Vagina (tissue), 2 donors: ENCODE measurements at regions not wholly inside any gene's neighbourhood (a gene's known extent, or its start where the extent isn't known, plus 50 kb on each side); places are given as distances from the start of the nearest gene placed in this dataset.
"Not testable (repeated sequence)": the region's sequence is repeated elsewhere in the genome, so short reads cannot be mapped to it uniquely, and the experiment has no call there.

Experiments
- DNase-seq, 2 donors: peaks; one replicate each; pipeline ENCODE4 v3.0.0-alpha.2; 2017; ENCODE audit errors: extremely low spot score in 2 of 2
- H3K27ac ChIP-seq: fragments of 200-600 bp; sonication (generic); one replicate; pipeline ENCODE4 v1.5.1; 2019
- H3K27me3 ChIP-seq: fragments of 200-600 bp; sonication (generic); one replicate; pipeline ENCODE4 v1.5.1; 2019
- H3K36me3 ChIP-seq, 2 donors: fragments of 200-600 bp; sonication (generic); one replicate each; pipeline ENCODE4 v1.5.1; 2017 to 2019
- H3K4me1 ChIP-seq: fragments of 200-600 bp; sonication (generic); one replicate; pipeline ENCODE4 v1.5.1; 2019
- H3K4me3 ChIP-seq, 2 donors: fragments of 200-600 bp; sonication (generic); 1 replicate in 1 of 2; 2 replicates in 1 of 2; pipeline ENCODE4 v1.5.1; 2016 to 2019
- H3K9me3 ChIP-seq: fragments of 200-600 bp; sonication (generic); one replicate; pipeline ENCODE4 v1.5.1; 2019
- POLR2A ChIP-seq, 2 donors: fragments of 450-650 bp; IDR thresholded peaks; one replicate each; pipeline ENCODE4 v1.6.1; 2017; ENCODE audit warnings: antibody characterized with exemption in 2 of 2, mild to moderate bottlenecking in 2 of 2, moderate library complexity in 2 of 2
- POLR2AphosphoS5 ChIP-seq, 2 donors: sonication (generic); formaldehyde crosslinking; IDR thresholded peaks; one replicate each; pipeline ENCODE4 v1.9.0; 2017; ENCODE audit warnings: antibody characterized with exemption in 2 of 2, mild to moderate bottlenecking in 2 of 2, low read depth in 1 of 2; ENCODE audit not compliant: insufficient read depth in 1 of 2
- intact Hi-C: fragments of 100-400 bp; cut with DNase I; formaldehyde crosslinking; loops from one replicate; pipeline ENCODE4 v1.15.1; 2023
- TF ChIP-seq, protein P1 (sequence below), 3 experiments: fragments of 450-650 bp in 2 of 3; fragments of 200-600 bp in 1 of 3; sonication (generic) in 1 of 3; IDR thresholded peaks; one replicate each; pipeline ENCODE4 v1.5.1; 2017 to 2019; ENCODE audit warnings: antibody characterized with exemption in 3 of 3, mild to moderate bottlenecking in 2 of 3, moderate library complexity in 2 of 3

DNA sequence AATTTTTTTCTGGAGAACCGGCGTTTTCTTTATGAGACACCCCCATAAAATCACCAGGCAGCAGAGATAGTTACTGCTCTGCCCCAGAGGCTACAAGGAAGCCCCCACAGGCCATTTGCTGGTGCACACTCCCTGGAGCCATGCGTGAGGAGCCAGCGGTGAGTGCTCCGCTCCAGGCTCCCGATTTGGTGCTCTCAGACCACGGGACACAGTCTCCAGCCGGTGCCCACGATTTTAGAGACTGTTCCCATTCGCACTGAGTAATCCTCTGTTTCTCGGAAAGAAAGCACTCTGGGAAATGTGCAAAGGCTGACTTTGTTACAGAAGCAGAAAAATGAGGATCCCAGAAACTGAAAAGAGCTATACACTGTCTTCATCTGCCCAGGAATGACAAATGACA is 104.9 kb downstream of the RNASET2 start:
- intact Hi-C loops = no loop called here
- Histone ChIP-seq H3K36me3 (no peaks in the 10 kb centered on the region), H3K4me1 (peaks cover 6% of the 10 kb centered on the region), H3K4me3 (no peak overlapping the region), H3K9me3 (no peaks in the 10 kb centered on the region), H3K27ac (no peak overlapping the region), H3K27me3 (no peaks in the 10 kb centered on the region)
- TF ChIP-seq POLR2A (IDR thresholded peaks at IDR 0.05) = no peak
- no peak for DNase-seq

DNA sequence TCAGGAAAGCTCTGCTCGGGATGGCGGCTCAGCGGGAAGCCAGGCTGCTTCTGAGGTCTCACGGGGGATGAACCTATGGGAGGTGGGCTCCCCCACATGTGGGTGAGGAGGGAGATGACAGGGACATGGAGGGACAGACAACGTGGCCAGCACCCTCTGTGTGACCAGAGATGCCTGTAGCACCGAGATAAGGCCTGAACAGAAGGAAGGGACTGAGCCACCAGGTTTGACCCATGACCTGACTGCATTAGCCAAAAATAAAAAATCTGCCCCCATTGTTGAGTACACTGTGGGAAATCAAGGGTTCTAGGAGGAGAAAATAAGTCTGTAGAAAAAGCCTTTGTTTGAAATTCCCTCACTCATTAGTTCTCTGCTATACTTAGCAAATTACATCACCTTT is 105.7 kb downstream of the RNASET2 start:
- Histone ChIP-seq H3K27ac (no peak overlapping the region), H3K27me3 (no peaks in the 10 kb centered on the region), H3K4me3 (no peak overlapping the region), H3K9me3 (no peaks in the 10 kb centered on the region), H3K4me1 (peaks cover 6% of the 10 kb centered on the region), H3K36me3 (no peaks in the 10 kb centered on the region)
- TF ChIP-seq POLR2AphosphoS5 (IDR thresholded peaks at IDR 0.05; ENCODE audit: insufficient read depth in 1 of 2, low read depth in 1 of 2) (no peak), POLR2A (IDR thresholded peaks at IDR 0.05) (no peak)
- TF ChIP-seq, protein P1, sequence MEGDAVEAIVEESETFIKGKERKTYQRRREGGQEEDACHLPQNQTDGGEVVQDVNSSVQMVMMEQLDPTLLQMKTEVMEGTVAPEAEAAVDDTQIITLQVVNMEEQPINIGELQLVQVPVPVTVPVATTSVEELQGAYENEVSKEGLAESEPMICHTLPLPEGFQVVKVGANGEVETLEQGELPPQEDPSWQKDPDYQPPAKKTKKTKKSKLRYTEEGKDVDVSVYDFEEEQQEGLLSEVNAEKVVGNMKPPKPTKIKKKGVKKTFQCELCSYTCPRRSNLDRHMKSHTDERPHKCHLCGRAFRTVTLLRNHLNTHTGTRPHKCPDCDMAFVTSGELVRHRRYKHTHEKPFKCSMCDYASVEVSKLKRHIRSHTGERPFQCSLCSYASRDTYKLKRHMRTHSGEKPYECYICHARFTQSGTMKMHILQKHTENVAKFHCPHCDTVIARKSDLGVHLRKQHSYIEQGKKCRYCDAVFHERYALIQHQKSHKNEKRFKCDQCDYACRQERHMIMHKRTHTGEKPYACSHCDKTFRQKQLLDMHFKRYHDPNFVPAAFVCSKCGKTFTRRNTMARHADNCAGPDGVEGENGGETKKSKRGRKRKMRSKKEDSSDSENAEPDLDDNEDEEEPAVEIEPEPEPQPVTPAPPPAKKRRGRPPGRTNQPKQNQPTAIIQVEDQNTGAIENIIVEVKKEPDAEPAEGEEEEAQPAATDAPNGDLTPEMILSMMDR (IDR thresholded peaks at IDR 0.05) = no peak
- no peak for DNase-seq
- intact Hi-C loops = no loop called here

DNA sequence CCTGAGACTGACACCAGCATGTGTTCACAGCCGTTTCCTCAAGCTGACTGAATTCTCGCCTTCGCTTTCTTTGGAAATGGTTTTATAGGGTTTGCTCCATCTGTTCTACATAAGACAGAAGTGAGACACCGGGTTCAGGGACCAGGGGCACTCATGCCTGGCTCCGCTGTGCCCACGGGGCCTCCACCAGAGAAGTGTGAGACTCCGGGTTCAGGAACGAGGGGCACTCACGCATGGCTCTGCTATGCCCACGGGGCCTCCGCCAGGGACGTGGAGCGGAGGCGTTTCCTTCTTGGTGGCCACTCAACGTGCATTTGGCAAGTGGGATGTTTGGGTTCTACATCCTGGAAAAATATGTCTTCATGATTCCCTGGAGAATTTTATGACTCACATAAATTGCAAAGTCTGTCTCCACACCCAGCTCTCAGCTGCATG is 106.6 kb downstream of the RNASET2 start:
- Histone ChIP-seq H3K27me3 (no peaks in the 10 kb centered on the region), H3K9me3 (no peaks in the 10 kb centered on the region), H3K4me3 (no peak overlapping the region), H3K4me1 (peaks cover 6% of the 10 kb centered on the region), H3K27ac (no peak overlapping the region), H3K36me3 (no peaks in the 10 kb centered on the region)
- TF ChIP-seq, protein P1 (IDR thresholded peaks at IDR 0.05) = no peak
- TF ChIP-seq POLR2AphosphoS5 (IDR thresholded peaks at IDR 0.05; ENCODE audit: insufficient read depth in 1 of 2, low read depth in 1 of 2) (no peak), POLR2A (IDR thresholded peaks at IDR 0.05) (no peak)
- intact Hi-C loops = no loop called here
- no peak for DNase-seq

DNA sequence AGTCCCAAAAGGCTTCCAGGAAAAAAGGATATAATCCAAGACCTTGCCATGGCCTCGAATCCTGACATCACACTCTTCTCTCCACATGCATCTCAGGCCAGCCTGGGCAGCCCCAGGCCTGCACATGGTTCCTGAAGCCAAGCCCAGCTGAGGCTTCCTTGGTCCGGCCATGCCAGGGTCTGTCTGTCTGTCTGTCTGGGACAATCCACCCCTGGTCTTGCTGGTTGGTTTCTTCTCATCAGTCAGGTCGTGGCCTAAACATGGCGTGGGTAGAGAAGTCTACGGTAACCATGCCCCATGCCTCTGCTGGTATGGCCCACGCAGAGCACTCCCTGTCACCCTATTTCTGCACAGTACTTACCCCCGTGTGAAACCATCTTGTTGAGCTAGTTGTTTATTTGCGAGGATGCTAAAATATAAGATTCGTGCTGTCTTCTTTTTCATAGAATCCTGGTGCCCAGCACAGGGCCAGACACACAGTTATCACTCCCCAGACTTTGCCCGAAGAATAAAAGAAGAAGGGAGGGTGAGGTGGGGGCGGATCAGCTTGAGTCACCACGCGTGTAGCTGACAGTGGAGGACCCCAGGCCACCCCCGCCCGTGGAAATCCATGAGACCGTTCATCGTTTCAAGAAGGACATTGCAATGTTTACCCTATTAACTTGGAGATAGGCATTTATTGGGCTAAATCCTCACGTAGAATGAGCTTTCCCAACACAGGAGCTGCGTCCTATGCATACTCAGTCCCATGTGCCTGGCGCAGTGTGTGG is 107.2 kb downstream of the RNASET2 start:
- Histone ChIP-seq H3K4me3 (no peak overlapping the region), H3K36me3 (no peaks in the 10 kb centered on the region), H3K27me3 (no peaks in the 10 kb centered on the region), H3K4me1 (peaks cover 6% of the 10 kb centered on the region), H3K9me3 (no peaks in the 10 kb centered on the region), H3K27ac (no peak overlapping the region)
- no peak for DNase-seq
- intact Hi-C loops = no loop called here
- TF ChIP-seq, protein P1 (IDR thresholded peaks at IDR 0.05) = no peak
- no peak for TF ChIP-seq POLR2A (IDR thresholded peaks at IDR 0.05)
- TF ChIP-seq POLR2AphosphoS5 (IDR thresholded peaks at IDR 0.05; ENCODE audit: insufficient read depth in 1 of 2, low read depth in 1 of 2) = no peak

DNA sequence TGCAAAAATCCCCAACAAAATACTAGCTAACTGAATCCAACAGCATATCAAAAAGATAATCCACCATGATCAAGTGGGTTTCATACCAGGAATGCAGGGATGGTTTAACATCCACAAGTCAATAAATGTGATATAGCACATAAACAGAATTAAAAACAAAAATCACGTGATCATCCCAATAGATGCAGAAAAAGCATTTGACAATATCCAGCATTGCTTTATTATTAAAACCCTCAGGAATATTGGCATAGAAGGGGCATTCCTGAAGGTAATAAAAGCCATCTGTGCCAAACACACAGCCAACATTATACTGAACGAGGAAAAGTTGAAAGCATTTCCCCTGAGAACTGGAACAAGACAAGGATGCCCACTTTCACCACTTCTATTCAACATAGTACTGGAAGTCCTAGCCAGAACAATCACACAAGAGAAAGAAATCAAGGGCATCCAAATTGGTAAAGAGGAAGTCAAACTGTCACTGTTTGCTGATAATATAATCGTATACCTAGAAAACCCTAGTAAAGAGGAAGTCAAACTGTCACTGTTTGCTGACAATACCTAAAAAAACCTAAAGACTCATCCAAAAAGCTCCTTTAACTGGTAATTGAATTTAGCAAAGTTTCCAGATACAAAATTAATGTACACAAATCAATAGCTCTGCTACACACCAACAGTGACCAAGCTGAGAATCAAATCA is 109.8 kb downstream of the RNASET2 start:
- DNase-seq, H3K36me3 ChIP-seq, H3K27me3 ChIP-seq, H3K4me1 ChIP-seq, H3K9me3 ChIP-seq, H3K4me3 ChIP-seq, intact Hi-C loops, H3K27ac ChIP-seq: not testable (repeated sequence)

DNA sequence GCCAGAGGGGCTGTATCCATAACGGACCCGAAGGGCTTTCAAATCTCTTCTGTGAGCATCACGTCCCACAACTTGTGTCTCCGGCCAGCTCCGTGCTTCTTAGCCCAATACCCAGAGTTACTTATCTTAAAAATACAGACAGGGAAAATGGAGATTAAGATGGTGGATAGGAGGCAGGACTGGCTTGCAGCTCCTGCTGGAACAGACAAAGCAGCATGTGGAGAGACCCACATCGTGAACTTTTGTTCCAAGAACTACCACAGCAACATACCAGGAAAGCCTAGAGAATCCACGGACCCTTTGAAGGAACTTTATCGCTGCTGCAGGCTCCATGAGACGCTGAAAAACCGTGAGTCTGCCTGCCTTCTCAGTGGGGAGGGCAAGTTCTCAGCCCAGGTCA is 113.7 kb downstream of the RNASET2 start:
- H3K27ac ChIP-seq = no peak overlapping the region
- no peaks in the 10 kb centered on the region for H3K9me3 ChIP-seq
- H3K4me1 ChIP-seq = no peaks in the 10 kb centered on the region
- no peaks in the 10 kb centered on the region for H3K27me3 ChIP-seq
- no peak overlapping the region for H3K4me3 ChIP-seq
- DNase-seq = no peak
- intact Hi-C loops = no loop called here
- H3K36me3 ChIP-seq = no peaks in the 10 kb centered on the region
- TF ChIP-seq POLR2A (IDR thresholded peaks at IDR 0.05) (no peak), POLR2AphosphoS5 (IDR thresholded peaks at IDR 0.05; ENCODE audit: insufficient read depth in 1 of 2, low read depth in 1 of 2) (no peak)
- TF ChIP-seq, protein P1 (IDR thresholded peaks at IDR 0.05) = no peak
